ENCODE measurements at regions not wholly inside any gene's neighbourhood (a gene's known extent, or its start where the extent isn't known, plus 50 kb on each side); places are given as distances from the start of the nearest gene placed in this dataset.

- no peak overlapping the region for H3K27ac ChIP-seq (ENCODE audit: low read depth, low read length)
- no peaks in the 10 kb centered on the region for H3K79me2 ChIP-seq (ENCODE audit: control insufficient read depth, insufficient read depth, low read length, unreplicated experiment)
- no peaks in the 10 kb centered on the region for H3K27me3 ChIP-seq (ENCODE audit: insufficient read depth, low read length)
- H3K4me3 ChIP-seq (ENCODE audit: low read depth, low read length) = peak overlapping the region; percentile 70
- no peak overlapping the region for H2AFZ ChIP-seq (ENCODE audit: low read length, unreplicated experiment)
- no peaks in the 10 kb centered on the region for H3K36me3 ChIP-seq (ENCODE audit: insufficient read depth, low read length)
- H3K4me1 ChIP-seq (ENCODE audit: control insufficient read depth, insufficient read depth, low read length, unreplicated experiment) = no peaks in the 10 kb centered on the region
Observed at GRCh38 chr6:5866547-5867051, 140.1 kb downstream of the NRN1 start.

- no peak overlapping the region for H3K27ac ChIP-seq (ENCODE audit: low read depth, low read length)
- H3K79me2 ChIP-seq (ENCODE audit: control insufficient read depth, insufficient read depth, low read length, unreplicated experiment) = no peaks in the 10 kb centered on the region
- no peaks in the 10 kb centered on the region for H3K4me1 ChIP-seq (ENCODE audit: control insufficient read depth, insufficient read depth, low read length, unreplicated experiment)
- H3K4me3 ChIP-seq (ENCODE audit: low read depth, low read length) = no peak overlapping the region
- no peak overlapping the region for H2AFZ ChIP-seq (ENCODE audit: low read length, unreplicated experiment)
- H3K27me3 ChIP-seq (ENCODE audit: insufficient read depth, low read length) = no peaks in the 10 kb centered on the region
- no peaks in the 10 kb centered on the region for H3K36me3 ChIP-seq (ENCODE audit: insufficient read depth, low read length)
Observed at GRCh38 chr6:5865506-5866031, 141.2 kb downstream of the NRN1 start.

GRCh38 chr6:5860849-5861248 is 145.9 kb downstream of the NRN1 start:
- H3K4me1 ChIP-seq (ENCODE audit: control insufficient read depth, insufficient read depth, low read length, unreplicated experiment) = no peaks in the 10 kb centered on the region
- no peak overlapping the region for H3K27ac ChIP-seq (ENCODE audit: low read depth, low read length)
- no peak overlapping the region for H2AFZ ChIP-seq (ENCODE audit: low read length, unreplicated experiment)
- no peaks in the 10 kb centered on the region for H3K27me3 ChIP-seq (ENCODE audit: insufficient read depth, low read length)
- H3K79me2 ChIP-seq (ENCODE audit: control insufficient read depth, insufficient read depth, low read length, unreplicated experiment) = no peaks in the 10 kb centered on the region
- no peak overlapping the region for H3K4me3 ChIP-seq (ENCODE audit: low read depth, low read length)
- no peaks in the 10 kb centered on the region for H3K36me3 ChIP-seq (ENCODE audit: insufficient read depth, low read length)

- H3K36me3 ChIP-seq (ENCODE audit: insufficient read depth, low read length) = no peaks in the 10 kb centered on the region
- peaks cover 12% of the 10 kb centered on the region for H3K27me3 ChIP-seq (ENCODE audit: insufficient read depth, low read length)
- no peaks in the 10 kb centered on the region for H3K4me1 ChIP-seq (ENCODE audit: control insufficient read depth, insufficient read depth, low read length, unreplicated experiment)
- H3K79me2 ChIP-seq (ENCODE audit: control insufficient read depth, insufficient read depth, low read length, unreplicated experiment) = no peaks in the 10 kb centered on the region
- H3K27ac ChIP-seq (ENCODE audit: low read depth, low read length) = no peak overlapping the region
- H3K4me3 ChIP-seq (ENCODE audit: low read depth, low read length) = no peak overlapping the region
- H2AFZ ChIP-seq (ENCODE audit: low read length, unreplicated experiment) = no peak overlapping the region
Observed at GRCh38 chr6:5855787-5856470, 150.8 kb downstream of the NRN1 start.

GRCh38 chr6:5854899-5855298 is 151.8 kb downstream of the NRN1 start:
- no peaks in the 10 kb centered on the region for H3K36me3 ChIP-seq (ENCODE audit: insufficient read depth, low read length)
- peaks cover 16% of the 10 kb centered on the region for H3K27me3 ChIP-seq (ENCODE audit: insufficient read depth, low read length)
- no peak overlapping the region for H3K4me3 ChIP-seq (ENCODE audit: low read depth, low read length)
- no peak overlapping the region for H2AFZ ChIP-seq (ENCODE audit: low read length, unreplicated experiment)
- no peak overlapping the region for H3K27ac ChIP-seq (ENCODE audit: low read depth, low read length)
- H3K4me1 ChIP-seq (ENCODE audit: control insufficient read depth, insufficient read depth, low read length, unreplicated experiment) = no peaks in the 10 kb centered on the region
- H3K79me2 ChIP-seq (ENCODE audit: control insufficient read depth, insufficient read depth, low read length, unreplicated experiment) = no peaks in the 10 kb centered on the region

- no peaks in the 10 kb centered on the region for H3K36me3 ChIP-seq (ENCODE audit: insufficient read depth, low read length)
- no peaks in the 10 kb centered on the region for H3K4me1 ChIP-seq (ENCODE audit: control insufficient read depth, insufficient read depth, low read length, unreplicated experiment)
- peaks cover 19% of the 10 kb centered on the region for H3K27me3 ChIP-seq (ENCODE audit: insufficient read depth, low read length)
- no peak overlapping the region for H2AFZ ChIP-seq (ENCODE audit: low read length, unreplicated experiment)
- no peak overlapping the region for H3K4me3 ChIP-seq (ENCODE audit: low read depth, low read length)
- no peak overlapping the region for H3K27ac ChIP-seq (ENCODE audit: low read depth, low read length)
- H3K79me2 ChIP-seq (ENCODE audit: control insufficient read depth, insufficient read depth, low read length, unreplicated experiment) = no peaks in the 10 kb centered on the region
Observed at GRCh38 chr6:5851261-5851757, 155.4 kb downstream of the NRN1 start.

- no peaks in the 10 kb centered on the region for H3K4me1 ChIP-seq (ENCODE audit: control insufficient read depth, insufficient read depth, low read length, unreplicated experiment)
- H3K27ac ChIP-seq (ENCODE audit: low read depth, low read length) = no peak overlapping the region
- no peaks in the 10 kb centered on the region for H3K79me2 ChIP-seq (ENCODE audit: control insufficient read depth, insufficient read depth, low read length, unreplicated experiment)
- H3K36me3 ChIP-seq (ENCODE audit: insufficient read depth, low read length) = no peaks in the 10 kb centered on the region
- no peak overlapping the region for H3K4me3 ChIP-seq (ENCODE audit: low read depth, low read length)
- peaks cover 19% of the 10 kb centered on the region for H3K27me3 ChIP-seq (ENCODE audit: insufficient read depth, low read length)
- H2AFZ ChIP-seq (ENCODE audit: low read length, unreplicated experiment) = no peak overlapping the region
Observed at GRCh38 chr6:5850848-5851255, 155.9 kb downstream of the NRN1 start.

GRCh38 chr6:5846889-5847288 is 159.8 kb downstream of the NRN1 start:
- Histone ChIP-seq H3K4me1 (ENCODE audit: control insufficient read depth, insufficient read depth, low read length, unreplicated experiment) (no peaks in the 10 kb centered on the region), H3K4me3 (ENCODE audit: low read depth, low read length) (no peak overlapping the region), H2AFZ (ENCODE audit: low read length, unreplicated experiment) (no peak overlapping the region), H3K27ac (ENCODE audit: low read depth, low read length) (no peak overlapping the region), H3K27me3 (ENCODE audit: insufficient read depth, low read length) (peaks cover 16% of the 10 kb centered on the region), H3K36me3 (ENCODE audit: insufficient read depth, low read length) (no peaks in the 10 kb centered on the region), H3K79me2 (ENCODE audit: control insufficient read depth, insufficient read depth, low read length, unreplicated experiment) (no peaks in the 10 kb centered on the region)

GRCh38 chr6:5846335-5846734 is 160.4 kb downstream of the NRN1 start:
- H3K4me1 ChIP-seq (ENCODE audit: control insufficient read depth, insufficient read depth, low read length, unreplicated experiment) = no peaks in the 10 kb centered on the region
- H3K27me3 ChIP-seq (ENCODE audit: insufficient read depth, low read length) = peaks cover 10% of the 10 kb centered on the region
- H2AFZ ChIP-seq (ENCODE audit: low read length, unreplicated experiment) = no peak overlapping the region
- H3K27ac ChIP-seq (ENCODE audit: low read depth, low read length) = no peak overlapping the region
- H3K36me3 ChIP-seq (ENCODE audit: insufficient read depth, low read length) = no peaks in the 10 kb centered on the region
- H3K79me2 ChIP-seq (ENCODE audit: control insufficient read depth, insufficient read depth, low read length, unreplicated experiment) = no peaks in the 10 kb centered on the region
- H3K4me3 ChIP-seq (ENCODE audit: low read depth, low read length) = no peak overlapping the region

- no peak overlapping the region for H3K27ac ChIP-seq (ENCODE audit: low read depth, low read length)
- H3K27me3 ChIP-seq (ENCODE audit: insufficient read depth, low read length) = no peaks in the 10 kb centered on the region; the same call in 1 of the 2 replicates
- no peaks in the 10 kb centered on the region for H3K79me2 ChIP-seq (ENCODE audit: control insufficient read depth, insufficient read depth, low read length, unreplicated experiment)
- no peaks in the 10 kb centered on the region for H3K36me3 ChIP-seq (ENCODE audit: insufficient read depth, low read length)
- no peaks in the 10 kb centered on the region for H3K4me1 ChIP-seq (ENCODE audit: control insufficient read depth, insufficient read depth, low read length, unreplicated experiment)
- H2AFZ ChIP-seq (ENCODE audit: low read length, unreplicated experiment) = no peak overlapping the region
- H3K4me3 ChIP-seq (ENCODE audit: low read depth, low read length) = no peak overlapping the region
Observed at GRCh38 chr6:5843078-5843477, 163.6 kb downstream of the NRN1 start.
